GM12872 (cell line): ENCODE measurements at regions not wholly inside any gene's neighbourhood (a gene's known extent, or its start where the extent isn't known, plus 50 kb on each side); places are given as distances from the start of the nearest gene placed in this dataset.

Experiments
- TF ChIP-seq, protein P1 (sequence below): IDR thresholded peaks from 3 replicates; pipeline ENCODE4 v1.5.1; 2011; ENCODE audit warnings: low read depth, mild to moderate bottlenecking, low read length, moderate library complexity; ENCODE audit not compliant: insufficient read depth

DNA sequence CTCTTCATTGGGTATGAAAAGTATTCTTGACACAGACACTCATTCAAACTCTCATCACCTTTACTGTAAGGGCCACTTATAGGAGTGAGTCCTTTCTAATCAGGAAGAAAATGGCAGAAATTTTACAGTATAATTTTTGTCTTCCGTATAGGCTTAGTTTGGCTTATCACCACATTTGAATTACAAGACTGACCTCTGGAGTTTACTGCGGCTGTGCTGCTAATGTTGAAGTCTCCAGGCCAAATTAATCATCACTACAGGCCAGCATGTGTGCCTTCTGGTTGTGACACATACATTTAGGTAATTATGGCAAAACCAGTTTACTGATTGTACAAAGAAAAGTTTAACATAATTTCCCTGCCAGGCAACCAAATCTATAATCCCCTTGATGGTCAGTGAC is 753.6 kb upstream of the GCFC2 start:
- TF ChIP-seq, protein P1, sequence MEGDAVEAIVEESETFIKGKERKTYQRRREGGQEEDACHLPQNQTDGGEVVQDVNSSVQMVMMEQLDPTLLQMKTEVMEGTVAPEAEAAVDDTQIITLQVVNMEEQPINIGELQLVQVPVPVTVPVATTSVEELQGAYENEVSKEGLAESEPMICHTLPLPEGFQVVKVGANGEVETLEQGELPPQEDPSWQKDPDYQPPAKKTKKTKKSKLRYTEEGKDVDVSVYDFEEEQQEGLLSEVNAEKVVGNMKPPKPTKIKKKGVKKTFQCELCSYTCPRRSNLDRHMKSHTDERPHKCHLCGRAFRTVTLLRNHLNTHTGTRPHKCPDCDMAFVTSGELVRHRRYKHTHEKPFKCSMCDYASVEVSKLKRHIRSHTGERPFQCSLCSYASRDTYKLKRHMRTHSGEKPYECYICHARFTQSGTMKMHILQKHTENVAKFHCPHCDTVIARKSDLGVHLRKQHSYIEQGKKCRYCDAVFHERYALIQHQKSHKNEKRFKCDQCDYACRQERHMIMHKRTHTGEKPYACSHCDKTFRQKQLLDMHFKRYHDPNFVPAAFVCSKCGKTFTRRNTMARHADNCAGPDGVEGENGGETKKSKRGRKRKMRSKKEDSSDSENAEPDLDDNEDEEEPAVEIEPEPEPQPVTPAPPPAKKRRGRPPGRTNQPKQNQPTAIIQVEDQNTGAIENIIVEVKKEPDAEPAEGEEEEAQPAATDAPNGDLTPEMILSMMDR: no peak

DNA sequence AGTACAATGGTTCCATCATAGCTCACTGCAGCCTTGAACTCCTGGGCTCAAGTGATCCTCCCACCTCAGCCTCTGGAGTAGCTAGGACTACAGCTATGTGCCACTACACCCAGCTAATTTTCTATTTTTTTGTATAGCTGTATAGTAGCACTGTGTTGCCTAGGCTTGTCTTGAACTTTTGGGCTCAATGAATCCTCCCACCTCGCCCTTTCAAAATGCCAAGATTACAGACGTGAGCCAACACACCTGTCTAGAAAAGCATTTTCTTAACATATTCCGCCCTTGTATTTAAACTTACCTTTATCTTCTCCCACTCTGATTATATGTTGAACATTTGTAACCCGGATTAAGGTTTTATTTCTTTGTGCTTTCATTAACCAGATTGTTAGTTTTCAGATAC is 750.7 kb upstream of the GCFC2 start:
- TF ChIP-seq, protein P1: no peak

GRCh38 chr2:76455910-76456309 is 745.2 kb upstream of the GCFC2 start:
- TF ChIP-seq, protein P1: no peak

- TF ChIP-seq, protein P1: no peak
Observed at GRCh38 chr2:76450024-76450475, 739.3 kb upstream of the GCFC2 start.

- TF ChIP-seq, protein P1: no peak
Observed at GRCh38 chr2:76448956-76449355, 738.2 kb upstream of the GCFC2 start.

- TF ChIP-seq, protein P1: no peak
Observed at GRCh38 chr2:76447294-76447693, 736.6 kb upstream of the GCFC2 start.

DNA sequence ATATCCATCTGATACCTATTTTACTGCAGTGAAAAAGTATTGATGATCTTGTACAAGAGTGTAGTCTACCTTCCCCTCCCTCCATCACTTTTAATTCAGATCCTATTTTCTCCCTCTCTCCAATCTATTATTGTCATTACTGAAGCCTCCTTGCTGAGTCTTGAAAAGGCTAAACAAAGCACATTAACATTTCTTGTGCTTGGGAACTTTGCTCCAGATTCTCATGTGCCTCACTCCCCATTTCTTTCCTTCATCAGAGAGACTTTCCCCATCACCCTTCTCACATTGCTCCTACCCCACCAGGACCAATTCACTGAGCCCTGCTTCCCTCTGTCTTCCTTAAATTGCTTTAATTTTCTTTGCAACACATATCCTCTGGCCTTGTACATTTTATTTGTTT is 736.2 kb upstream of the GCFC2 start:
- TF ChIP-seq, protein P1: no peak

- TF ChIP-seq, protein P1: no peak
Observed at GRCh38 chr2:76445880-76446279, 735.2 kb upstream of the GCFC2 start.
